GM18907 (cell line): ENCODE measurements at regions not wholly inside any gene's neighbourhood (a gene's known extent, or its start where the extent isn't known, plus 50 kb on each side); places are given as distances from the start of the nearest gene placed in this dataset.

ENCODE experiments used
- ATAC-seq: cut with Tn5 transposase; IDR thresholded peaks from one replicate; pipeline ENCODE4 v1.9.1; 2021; ENCODE audit warnings: mild to moderate bottlenecking, moderate library complexity; ENCODE audit not compliant: unreplicated experiment

GRCh38 chr16:66315210-66315825, 51.2 kb upstream of the CDH5 start:
- ATAC-seq: peak; percentile 91

GRCh38 chr16:66311306-66311705, 55.2 kb upstream of the CDH5 start:
- ATAC-seq: no peak

- no peak for ATAC-seq
Observed at GRCh38 chr16:66309215-66309807, 57.2 kb upstream of the CDH5 start.

GRCh38 chr16:66308096-66308495, 58.4 kb upstream of the CDH5 start:
- ATAC-seq: no peak

- no peak for ATAC-seq
Observed at GRCh38 chr16:66306366-66307150, 59.9 kb upstream of the CDH5 start.

GRCh38 chr16:66304961-66305360, 61.5 kb upstream of the CDH5 start:
- no peak for ATAC-seq

- ATAC-seq: no peak
Observed at GRCh38 chr16:66304151-66304550, 62.3 kb upstream of the CDH5 start.

GRCh38 chr16:66300501-66300900, 66.0 kb upstream of the CDH5 start:
- no peak for ATAC-seq

GRCh38 chr16:66300037-66300436, 66.5 kb upstream of the CDH5 start:
- no peak for ATAC-seq

- ATAC-seq: no peak
Observed at GRCh38 chr16:66299349-66299748, 67.1 kb upstream of the CDH5 start.

GRCh38 chr16:66298571-66299120, 67.8 kb upstream of the CDH5 start:
- no peak for ATAC-seq

GRCh38 chr16:66298006-66298405, 68.5 kb upstream of the CDH5 start:
- no peak for ATAC-seq

- ATAC-seq: no peak
Observed at GRCh38 chr16:66296591-66296990, 69.9 kb upstream of the CDH5 start.

GRCh38 chr16:66295761-66296546, 70.5 kb upstream of the CDH5 start:
- no peak for ATAC-seq

GRCh38 chr16:66295213-66295612, 71.3 kb upstream of the CDH5 start:
- ATAC-seq: no peak

- no peak for ATAC-seq
Observed at GRCh38 chr16:66294507-66294906, 72.0 kb upstream of the CDH5 start.

GRCh38 chr16:66293932-66294331, 72.6 kb upstream of the CDH5 start:
- ATAC-seq: no peak

- ATAC-seq: no peak
Observed at GRCh38 chr16:66293207-66293735, 73.2 kb upstream of the CDH5 start.

- ATAC-seq: no peak
Observed at GRCh38 chr16:66292241-66292935, 74.1 kb upstream of the CDH5 start.

- no peak for ATAC-seq
Observed at GRCh38 chr16:66291833-66292232, 74.7 kb upstream of the CDH5 start.
